Brain microvascular endothelial cell (primary cell): ENCODE measurements at regions not wholly inside any gene's neighbourhood (a gene's known extent, or its start where the extent isn't known, plus 50 kb on each side); places are given as distances from the start of the nearest gene placed in this dataset.

Experiments used
- DNase-seq: peaks from one replicate; pipeline ENCODE4 v3.0.0-alpha.2; 2020
- H3K27ac ChIP-seq: fragments of 250-450 bp; sonication (Bioruptor Pico); 2 replicates; pipeline ENCODE4 v1.5.1; 2020; ENCODE audit warnings: mild to moderate bottlenecking, moderate library complexity
- H3K27me3 ChIP-seq: fragments of 250-450 bp; sonication (Bioruptor Pico); replicated peaks from 2 replicates; pipeline ENCODE4 v1.5.1; 2020; ENCODE audit warnings: mild to moderate bottlenecking
- H3K36me3 ChIP-seq: fragments of 250-450 bp; sonication (Bioruptor Pico); replicated peaks from 2 replicates; pipeline ENCODE4 v1.5.1; 2020; ENCODE audit warnings: mild to moderate bottlenecking
- H3K4me3 ChIP-seq: 2 replicates; pipeline ENCODE4 v1.5.1; 2011; ENCODE audit warnings: low read depth, mild to moderate bottlenecking, control low read depth, low read length, moderate library complexity
- CTCF ChIP-seq: IDR thresholded peaks from 2 replicates; pipeline ENCODE4 v1.5.1; 2011; ENCODE audit warnings: low read depth, mild to moderate bottlenecking, moderate library complexity, low read length, control low read depth, inconsistent platforms; ENCODE audit errors: missing control alignments
- in situ Hi-C: cut with HindIII; loops from 2 replicates; pipeline ENCODE4 v1.10.0; 2017; ENCODE audit warnings: low sequenced_read_pairs, low pct_ligation_motif_present

- no peak for DNase-seq
- no peak for TF ChIP-seq CTCF
- in situ Hi-C loops: no loop called here
- Histone ChIP-seq H3K27me3 (no peaks in the 10 kb centered on the region), H3K36me3 (no peaks in the 10 kb centered on the region), H3K4me3 (no peak overlapping the region), H3K27ac (no peak overlapping the region)
Observed at GRCh38 chr9:108483676-108484075, 372.1 kb downstream of the ACTL7B start.

GRCh38 chr9:108479989-108480652 is 375.7 kb downstream of the ACTL7B start:
- Histone ChIP-seq H3K4me3 (no peak overlapping the region), H3K27me3 (no peaks in the 10 kb centered on the region), H3K27ac (no peak overlapping the region), H3K36me3 (no peaks in the 10 kb centered on the region)
- in situ Hi-C loops: no loop called here
- DNase-seq: no peak
- TF ChIP-seq CTCF: no peak

GRCh38 chr9:108478431-108479332 is 377.1 kb downstream of the ACTL7B start:
- in situ Hi-C loops: no loop called here
- peak; percentile 23 for TF ChIP-seq CTCF
- H3K4me3 ChIP-seq: no peak overlapping the region
- DNase-seq: peak; percentile 85
- H3K27ac ChIP-seq: peak overlapping the region; percentile 95
- H3K36me3 ChIP-seq: no peaks in the 10 kb centered on the region
- no peaks in the 10 kb centered on the region for H3K27me3 ChIP-seq

- Histone ChIP-seq H3K27me3 (no peaks in the 10 kb centered on the region), H3K27ac (peak overlapping the region; percentile 95), H3K36me3 (no peaks in the 10 kb centered on the region), H3K4me3 (no peak overlapping the region)
- in situ Hi-C loops: no loop called here
- TF ChIP-seq CTCF: no peak
- DNase-seq: peak; percentile 62
Observed at GRCh38 chr9:108477529-108478006, 378.2 kb downstream of the ACTL7B start.

GRCh38 chr9:108476574-108476973 is 379.2 kb downstream of the ACTL7B start:
- peak overlapping the region; percentile 95 for H3K27ac ChIP-seq
- no peaks in the 10 kb centered on the region for H3K27me3 ChIP-seq
- in situ Hi-C loops: no loop called here
- DNase-seq: peak; percentile 9
- no peak for TF ChIP-seq CTCF
- H3K36me3 ChIP-seq: no peaks in the 10 kb centered on the region
- no peak overlapping the region for H3K4me3 ChIP-seq
